BE2C (cell line): ENCODE measurements at regions not wholly inside any gene's neighbourhood (a gene's known extent, or its start where the extent isn't known, plus 50 kb on each side); places are given as distances from the start of the nearest gene placed in this dataset.

Source experiments
- DNase-seq: peaks from one replicate; pipeline ENCODE4 v3.0.0-alpha.2; 2020
- H3K27me3 ChIP-seq: fragments of 250-450 bp; sonication (Bioruptor Pico); 2 replicates; pipeline ENCODE4 v1.5.1; 2020; ENCODE audit warnings: mild to moderate bottlenecking
- H3K36me3 ChIP-seq: fragments of 250-450 bp; sonication (Bioruptor Pico); 2 replicates; pipeline ENCODE4 v1.5.1; 2020; ENCODE audit warnings: mild to moderate bottlenecking
- H3K4me1 ChIP-seq: fragments of 250-450 bp; sonication (Bioruptor Pico); 2 replicates; pipeline ENCODE4 v1.5.1; 2020
- H3K4me3 ChIP-seq: 2 replicates; pipeline ENCODE4 v1.5.1; 2011; ENCODE audit warnings: low read depth, low read length
- H3K9me3 ChIP-seq: fragments of 250-450 bp; sonication (Bioruptor Pico); 2 replicates; pipeline ENCODE4 v1.5.1; 2020
- CTCF ChIP-seq: IDR thresholded peaks from 2 replicates; pipeline ENCODE4 v1.5.1; 2012; ENCODE audit warnings: mild to moderate bottlenecking, low read depth, low read length

GRCh38 chr1:115461526-115461925 is 123.5 kb upstream of the NGF start:
- H3K36me3 ChIP-seq: no peaks in the 10 kb centered on the region
- no peak for TF ChIP-seq CTCF
- DNase-seq: no peak
- no peaks in the 10 kb centered on the region for H3K9me3 ChIP-seq
- H3K27me3 ChIP-seq: no peaks in the 10 kb centered on the region
- H3K4me1 ChIP-seq: no peaks in the 10 kb centered on the region
- no peak overlapping the region for H3K4me3 ChIP-seq

- TF ChIP-seq CTCF: no peak
- Histone ChIP-seq H3K36me3 (no peaks in the 10 kb centered on the region), H3K4me3 (no peak overlapping the region), H3K27me3 (no peaks in the 10 kb centered on the region), H3K4me1 (no peaks in the 10 kb centered on the region), H3K9me3 (no peaks in the 10 kb centered on the region)
- no peak for DNase-seq
Measured at GRCh38 chr1:115459161-115459560, 121.1 kb upstream of the NGF start.

DNA sequence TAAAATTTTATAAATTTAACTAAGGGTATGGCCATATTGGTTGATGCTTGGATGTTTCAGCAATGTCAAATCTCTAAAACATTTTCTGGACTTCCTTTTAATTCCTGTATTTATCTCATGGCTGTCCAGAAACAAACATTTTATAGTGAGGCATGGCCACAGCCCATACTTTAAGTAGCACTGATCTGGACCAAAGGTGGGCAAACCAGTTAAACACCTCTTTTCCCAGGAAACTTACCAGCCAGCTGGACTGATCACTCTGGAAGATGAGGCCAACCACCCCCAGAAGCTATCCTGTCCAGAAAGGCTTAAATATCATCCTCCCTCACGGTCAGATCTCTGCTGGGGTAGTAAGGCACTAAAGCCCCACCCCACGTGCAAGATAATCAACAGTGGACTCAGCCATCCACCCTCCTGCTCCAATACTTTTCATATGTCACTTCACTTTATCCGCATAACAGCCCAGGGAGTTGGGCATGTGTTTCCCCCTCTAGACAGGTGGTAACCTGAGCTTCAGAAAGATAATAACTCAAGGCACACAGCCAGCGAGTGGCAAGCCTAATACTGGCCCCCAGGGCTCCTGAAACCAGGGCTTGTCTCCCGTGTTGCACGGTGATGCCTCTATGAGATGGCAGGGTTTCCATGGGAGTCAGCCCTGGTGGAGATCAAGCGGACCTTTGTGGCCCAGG is 120.5 kb upstream of the NGF start:
- H3K9me3 ChIP-seq: no peaks in the 10 kb centered on the region
- no peak for DNase-seq
- H3K36me3 ChIP-seq: no peaks in the 10 kb centered on the region
- no peak overlapping the region for H3K4me3 ChIP-seq
- TF ChIP-seq CTCF: no peak
- no peaks in the 10 kb centered on the region for H3K4me1 ChIP-seq
- H3K27me3 ChIP-seq: no peaks in the 10 kb centered on the region

GRCh38 chr1:115457289-115457688 is 119.2 kb upstream of the NGF start:
- no peak for DNase-seq
- H3K9me3 ChIP-seq: no peaks in the 10 kb centered on the region

GRCh38 chr1:115456441-115456961 is 118.5 kb upstream of the NGF start:
- no peak for TF ChIP-seq CTCF
- Histone ChIP-seq H3K9me3 (no peaks in the 10 kb centered on the region), H3K4me1 (no peaks in the 10 kb centered on the region; the same call in 1 of the 2 replicates), H3K36me3 (no peaks in the 10 kb centered on the region), H3K27me3 (no peaks in the 10 kb centered on the region), H3K4me3 (no peak overlapping the region)
- DNase-seq: no peak

More at GRCh38 chr1:115457289-115457688, 119.2 kb upstream of the NGF start:
- no peaks in the 10 kb centered on the region for H3K27me3 ChIP-seq
- H3K36me3 ChIP-seq: no peaks in the 10 kb centered on the region
- TF ChIP-seq CTCF: no peak
- no peaks in the 10 kb centered on the region; the same call in 1 of the 2 replicates for H3K4me1 ChIP-seq
- no peak overlapping the region for H3K4me3 ChIP-seq

GRCh38 chr1:115454837-115455511 is 116.9 kb upstream of the NGF start:
- Histone ChIP-seq H3K36me3 (no peaks in the 10 kb centered on the region), H3K9me3 (no peaks in the 10 kb centered on the region), H3K27me3 (no peaks in the 10 kb centered on the region), H3K4me1 (no peaks in the 10 kb centered on the region; the same call in 1 of the 2 replicates), H3K4me3 (no peak overlapping the region)
- TF ChIP-seq CTCF: no peak
- no peak for DNase-seq
